HepG2 (cell line): ENCODE measurements at regions not wholly inside any gene's neighbourhood (a gene's known extent, or its start where the extent isn't known, plus 50 kb on each side); places are given as distances from the start of the nearest gene placed in this dataset.

Experiments used
- ATAC-seq: fragments of 200-7000 bp; cut with Tn5 transposase; 3 replicates; pipeline ENCODE4 v1.9.1; 2020; ENCODE audit warnings: mild to moderate bottlenecking, moderate library complexity
- BruUV-seq: library from RNA; stranded (reverse); fragments of 400-500 nt; replicated peaks from 2 replicates; lab custom pipeline; 2021; lab: Mats Ljungman, UMichigan
- CTCF ChIA-PET: fragments of 300-600 bp; formaldehyde crosslinking; extraction: SDS; loops from one replicate; lab custom pipeline; 2021; ENCODE audit warnings: low total read pairs, inconsistent platforms, low intra/inter-chr PET ratio; lab: Yijun Ruan, JAX
- POLR2A ChIA-PET: fragments of 350-600 bp; sonication (Branson Sonifier 250); formaldehyde crosslinking; loops from one replicate; lab custom pipeline; 2020; ENCODE audit warnings: antibody characterized with exemption, inconsistent platforms; lab: Yijun Ruan, JAX
- DNase-seq: peaks from one replicate; pipeline ENCODE4 v3.0.0-alpha.2; 2015; ENCODE audit warnings: low spot score
- FAIRE-seq: peaks from 3 replicates; lab custom pipeline; 2011; peaks lifted over from hg19 to GRCh38; lab: Jason Lieb, UNC
- H2AFZ ChIP-seq: one replicate; pipeline ENCODE4 v1.6.1; 2011; ENCODE audit warnings: low read length, inconsistent platforms
- H3K27ac ChIP-seq: fragments of 300-600 bp; 3 replicates; pipeline ENCODE4 v1.8.0; 2011; ENCODE audit warnings: mixed run types, mild to moderate bottlenecking, mixed read lengths, low read length, inconsistent platforms; ENCODE audit not compliant: insufficient read depth; ENCODE audit errors: extremely low read length
- H3K27me3 ChIP-seq, 2 experiments: fragments of 200-600 bp in 1 of 2; 2 replicates in 1 of 2; 3 replicates in 1 of 2; pipeline versions ENCODE4 v1.6.0 to v1.8.0; 2011; ENCODE audit warnings: low read length in 2 of 2, mild to moderate bottlenecking in 2 of 2, moderate library complexity in 2 of 2, inconsistent platforms in 1 of 2; ENCODE audit not compliant: insufficient read depth in 2 of 2, control insufficient read depth in 1 of 2
- H3K36me3 ChIP-seq, 2 experiments: fragments of 200-600 bp in 1 of 2; replicated peaks in 1 of 2; 2 replicates in 1 of 2; 3 replicates in 1 of 2; pipeline versions ENCODE4 v1.5.1 to v1.8.0; 2011; ENCODE audit warnings: low read length in 2 of 2, inconsistent platforms in 1 of 2; ENCODE audit not compliant: insufficient read depth in 2 of 2, control insufficient read depth in 1 of 2
- H3K4me1 ChIP-seq: 2 replicates; pipeline ENCODE4 v1.5.1; 2012; ENCODE audit warnings: low read length, inconsistent platforms; ENCODE audit not compliant: insufficient read depth
- H3K4me2 ChIP-seq: 2 replicates; pipeline ENCODE4 v1.6.0; 2011; ENCODE audit warnings: low read depth, low read length, inconsistent platforms
- H3K4me3 ChIP-seq, 3 experiments: fragments of 200-600 bp in 1 of 3; sonication (generic), shearing (Covaris generic) in 1 of 3; replicated peaks in 1 of 3; 2 replicates each; pipeline ENCODE4 v1.5.1; 2011 to 2016; ENCODE audit warnings: low read length in 3 of 3, inconsistent platforms in 2 of 3, low read depth in 2 of 3, mild to moderate bottlenecking in 2 of 3, control low read depth in 1 of 3, mixed read lengths in 1 of 3; ENCODE audit not compliant: insufficient read depth in 1 of 3
- H3K79me2 ChIP-seq: one replicate; pipeline ENCODE4 v1.6.1; 2011; ENCODE audit warnings: low read length, inconsistent platforms; ENCODE audit not compliant: insufficient read depth
- H3K9ac ChIP-seq: 2 replicates; pipeline ENCODE4 v1.6.0; 2011; ENCODE audit warnings: mild to moderate bottlenecking, low read depth, low read length, inconsistent platforms; ENCODE audit not compliant: insufficient read depth
- H3K9me3 ChIP-seq: 2 replicates; pipeline ENCODE4 v1.5.1; 2012; ENCODE audit warnings: mild to moderate bottlenecking, low read length
- H4K20me1 ChIP-seq: 2 replicates; pipeline ENCODE4 v1.6.0; 2011; ENCODE audit warnings: inconsistent platforms, mild to moderate bottlenecking, low read length, moderate library complexity; ENCODE audit not compliant: insufficient read depth
- KMT2B ChIP-seq: IDR thresholded peaks from 2 replicates; pipeline ENCODE4 v1.6.1; 2016; ENCODE audit warnings: missing genetic modification reagents, missing compliant biosample characterization
- MAFG ChIP-seq: sonication (generic); formaldehyde crosslinking; IDR thresholded peaks from 2 replicates; pipeline ENCODE4 v1.5.1; 2020; ENCODE audit warnings: mild to moderate bottlenecking, missing genetic modification reagents
- NPAS2 ChIP-seq: sonication (generic); formaldehyde crosslinking; IDR thresholded peaks from 2 replicates; pipeline ENCODE4 v1.8.0; 2022; ENCODE audit warnings: mild to moderate bottlenecking, missing genetic modification reagents, borderline replicate concordance
- PBX2 ChIP-seq: IDR thresholded peaks from 2 replicates; pipeline ENCODE4 v1.6.1; 2016; ENCODE audit warnings: control low read depth
- SIN3A ChIP-seq: IDR thresholded peaks from 2 replicates; pipeline ENCODE4 v1.6.1; 2011; ENCODE audit warnings: low read depth, mild to moderate bottlenecking, control low read depth, low read length, borderline replicate concordance
- TRIM22 ChIP-seq: fragments of 450-650 bp; IDR thresholded peaks from 2 replicates; pipeline ENCODE4 v1.6.1; 2017
- ZFP41 ChIP-seq: sonication (generic); formaldehyde crosslinking; IDR thresholded peaks from 2 replicates; pipeline ENCODE4 v1.4.0; 2020; ENCODE audit warnings: mild to moderate bottlenecking, missing genetic modification reagents, borderline replicate concordance
- ZNF703 ChIP-seq: sonication (generic); formaldehyde crosslinking; IDR thresholded peaks from 2 replicates; pipeline ENCODE4 v1.5.1; 2020; ENCODE audit warnings: missing genetic modification reagents, mild to moderate bottlenecking, moderate library complexity, borderline replicate concordance
- WGBS: methylation state at CpG from one replicate; pipeline ENCODE4 v1.1.6; 2017; ENCODE audit warnings: low lambda C conversion rate; 5-methylcytosine and 5-hydroxymethylcytosine counted together
- in situ Hi-C: cut with HindIII; loops from 2 replicates; pipeline ENCODE4 v1.10.0; 2017; ENCODE audit warnings: low pct_unique_long_range_greater_than_20kb; ENCODE audit not compliant: extremely low pct_ligation_motif_present
- intact Hi-C: fragments of 100-400 bp; cut with micrococcal nuclease; formaldehyde crosslinking; loops from one replicate; pipeline ENCODE4 v1.10.0; 2022; ENCODE audit not compliant: unreplicated experiment

- FAIRE-seq, result no peak
These were observed 54.4 kb downstream of the UNCX start for GRCh38 chr7:1286946-1287645.

More at GRCh38 chr7:1286946-1287645, 54.4 kb downstream of the UNCX start:
- Histone ChIP-seq H2AFZ (no peak overlapping the region), H3K9ac (no peak overlapping the region), H3K4me2 (no peak overlapping the region), H3K27ac (no peak overlapping the region), H3K4me3 (no peak overlapping the region), H3K9me3 (no peaks in the 10 kb centered on the region), H3K79me2 (no peaks in the 10 kb centered on the region), H4K20me1 (no peaks in the 10 kb centered on the region), H3K36me3 (no peaks in the 10 kb centered on the region), H3K4me1 (no peaks in the 10 kb centered on the region), H3K27me3 (peaks cover 19 to 80% of the 10 kb centered on the region in 2 experiments)
- ChIA-PET POLR2A (no interaction called here), CTCF (no interaction called here)
- ATAC-seq (0 out of 3 replicates have a peak, but pooled peaks have one; percentile 9), DNase-seq (no peak)
- in situ Hi-C loops (no loop called here), intact Hi-C loops (no loop called here)
- BruUV-seq, result no TSS peak
- WGBS, result 28% methylated on average over 18 of the region's 26 CpGs
- TF ChIP-seq SIN3A (no peak), MAFG (CRISPR knock-in tag) (no peak), TRIM22 (no peak), ZNF703 (CRISPR knock-in tag) (no peak), PBX2 (no peak), ZFP41 (CRISPR knock-in tag) (no peak), NPAS2 (no peak), KMT2B (CRISPR knock-in tag) (no peak)
